H1 (cell line): ENCODE measurements at regions not wholly inside any gene's neighbourhood (a gene's known extent, or its start where the extent isn't known, plus 50 kb on each side); places are given as distances from the start of the nearest gene placed in this dataset.

ENCODE experiments used
- CTCF ChIA-PET: fragments of 300-600 bp; sonication (Branson Sonifier 250); formaldehyde crosslinking; loops from one replicate; lab custom pipeline; 2021; ENCODE audit not compliant: partially characterized antibody; lab: Charles Lee
- POLR2A ChIA-PET: fragments of 300-600 bp; sonication (Branson Sonifier 250); formaldehyde crosslinking; loops from one replicate; lab custom pipeline; 2021; ENCODE audit warnings: inconsistent platforms; ENCODE audit not compliant: partially characterized antibody; lab: Charles Lee
- DNase-seq, 2 experiments: peaks; one replicate each; pipeline versions ENCODE4 v3.0.0 to v3.0.0-alpha.2; 2010 to 2022; ENCODE audit warnings: low spot score in 2 of 2, low read depth in 1 of 2, mixed read lengths in 1 of 2
- FAIRE-seq: peaks from 2 replicates; lab custom pipeline; 2011; peaks lifted over from hg19 to GRCh38; lab: Jason Lieb, UNC
- H2AFZ ChIP-seq: 2 replicates; pipeline ENCODE4 v1.8.1; 2012; ENCODE audit warnings: low read length, inconsistent platforms
- H2AK5ac ChIP-seq: 2 replicates; pipeline ENCODE4 v1.6.1; 2013; ENCODE audit warnings: low read depth, low read length
- H2BK120ac ChIP-seq: replicated peaks from 2 replicates; pipeline ENCODE3; 2013; ENCODE audit warnings: low read depth, low read length, inconsistent platforms
- H2BK12ac ChIP-seq: 2 replicates; pipeline ENCODE4 v1.6.1; 2013; ENCODE audit warnings: low read depth, low read length
- H2BK15ac ChIP-seq: 2 replicates; pipeline ENCODE4 v1.6.1; 2013; ENCODE audit warnings: low read length
- H2BK20ac ChIP-seq: 2 replicates; pipeline ENCODE4 v1.6.1; 2013; ENCODE audit warnings: low read length
- H2BK5ac ChIP-seq: 2 replicates; pipeline ENCODE4 v1.6.1; 2013; ENCODE audit warnings: low read depth, low read length
- H3K14ac ChIP-seq: 2 replicates; pipeline ENCODE4 v1.6.1; 2013; ENCODE audit warnings: inconsistent platforms; ENCODE audit not compliant: insufficient read length
- H3K18ac ChIP-seq: 2 replicates; pipeline ENCODE4 v1.6.1; 2013; ENCODE audit warnings: low read length; ENCODE audit errors: extremely low read depth
- H3K23ac ChIP-seq: 2 replicates; pipeline ENCODE4 v1.6.1; 2013; ENCODE audit warnings: inconsistent platforms; ENCODE audit not compliant: insufficient read length
- H3K23me2 ChIP-seq: 2 replicates; pipeline ENCODE4 v1.6.1; 2013; ENCODE audit warnings: low read depth, low read length
- H3K27ac ChIP-seq: 2 replicates; pipeline ENCODE4 v1.6.1; 2011; ENCODE audit warnings: low read depth, low read length, inconsistent platforms
- H3K27me3 ChIP-seq, 4 experiments: replicated peaks in 1 of 4; 1 replicate in 1 of 4; 2 replicates in 3 of 4; pipeline versions ENCODE4 v1.6.1 to v1.8.1; 2011 to 2013; ENCODE audit warnings: low read length in 3 of 4, mild to moderate bottlenecking in 3 of 4, inconsistent platforms in 2 of 4, mixed read lengths in 2 of 4, moderate library complexity in 1 of 4; ENCODE audit not compliant: control insufficient read depth in 3 of 4, insufficient read depth in 3 of 4; ENCODE audit errors: extremely low read depth in 1 of 4
- H3K36me3 ChIP-seq, 4 experiments: 2 replicates each; pipeline versions ENCODE4 v1.6.1 to v1.8.1; 2011 to 2013; ENCODE audit warnings: mild to moderate bottlenecking in 4 of 4, low read length in 3 of 4, moderate library complexity in 2 of 4, control low read depth in 1 of 4, inconsistent platforms in 1 of 4; ENCODE audit not compliant: insufficient read depth in 4 of 4, control insufficient read depth in 2 of 4
- H3K4ac ChIP-seq: replicated peaks from 2 replicates; pipeline ENCODE3; 2013; ENCODE audit warnings: low read length, low read depth, mixed read lengths, inconsistent platforms; ENCODE audit not compliant: insufficient read length
- H3K4me1 ChIP-seq, 4 experiments: replicated peaks in 1 of 4; 1 replicate in 1 of 4; 2 replicates in 3 of 4; pipeline versions ENCODE4 v1.6.1 to v1.8.1; 2011 to 2013; ENCODE audit warnings: low read length in 3 of 4, inconsistent platforms in 2 of 4, mixed read lengths in 1 of 4; ENCODE audit not compliant: insufficient read depth in 4 of 4, control insufficient read depth in 3 of 4
- H3K4me2 ChIP-seq, 2 experiments: 2 replicates each; pipeline versions ENCODE4 v1.6.1 to v1.8.1; 2011 to 2013; ENCODE audit warnings: low read depth in 2 of 2, low read length in 2 of 2, control low read depth in 1 of 2, inconsistent platforms in 1 of 2, mild to moderate bottlenecking in 1 of 2; ENCODE audit not compliant: insufficient read depth in 1 of 2
- H3K4me3 ChIP-seq, 4 experiments: fragments of 200-600, 300-600 bp in 1 of 4; sonication (generic), shearing (Covaris generic), sonication (Bioruptor Twin) in 1 of 4; 2 replicates each; pipeline versions ENCODE4 v1.5.1 to v1.8.1; 2011 to 2016; ENCODE audit warnings: low read length in 4 of 4, low read depth in 3 of 4, control low read depth in 2 of 4, inconsistent platforms in 2 of 4, mild to moderate bottlenecking in 2 of 4, mixed read lengths in 1 of 4, moderate library complexity in 1 of 4; ENCODE audit not compliant: insufficient read depth in 2 of 4; ENCODE audit errors: extremely low read depth in 1 of 4
- H3K56ac ChIP-seq: replicated peaks from 2 replicates; pipeline ENCODE3; 2013; ENCODE audit warnings: low read depth, mild to moderate bottlenecking, mixed read lengths, low read length, inconsistent platforms; ENCODE audit not compliant: insufficient read length
- H3K79me1 ChIP-seq: 2 replicates; pipeline ENCODE4 v1.6.1; 2013; ENCODE audit warnings: low read depth, low read length, control low read depth
- H3K79me2 ChIP-seq, 2 experiments: 2 replicates each; pipeline versions ENCODE4 v1.6.1 to v1.8.1; 2012 to 2013; ENCODE audit warnings: low read length in 2 of 2, mild to moderate bottlenecking in 2 of 2, inconsistent platforms in 1 of 2; ENCODE audit not compliant: insufficient read depth in 2 of 2, control insufficient read depth in 1 of 2
- H3K9ac ChIP-seq, 4 experiments: replicated peaks in 1 of 4; 1 replicate in 1 of 4; 2 replicates in 3 of 4; pipeline versions ENCODE4 v1.6.1 to v1.8.1; 2011 to 2013; ENCODE audit warnings: low read depth in 3 of 4, low read length in 3 of 4, control low read depth in 2 of 4, mild to moderate bottlenecking in 2 of 4, moderate library complexity in 2 of 4, inconsistent platforms in 1 of 4; ENCODE audit errors: extremely low read depth in 1 of 4
- H3K9me3 ChIP-seq, 2 experiments: 2 replicates each; pipeline versions ENCODE4 v1.6.1 to v1.8.1; 2012 to 2013; ENCODE audit warnings: mild to moderate bottlenecking in 2 of 2, moderate library complexity in 2 of 2, control low read depth in 1 of 2, inconsistent platforms in 1 of 2, low read depth in 1 of 2, low read length in 1 of 2, mixed read lengths in 1 of 2; ENCODE audit not compliant: insufficient read depth in 2 of 2
- H4K20me1 ChIP-seq, 2 experiments: replicated peaks in 1 of 2; 2 replicates each; pipeline versions ENCODE3 to v1.8.1; 2011 to 2013; ENCODE audit warnings: inconsistent platforms in 2 of 2, low read length in 2 of 2, mild to moderate bottlenecking in 1 of 2; ENCODE audit not compliant: insufficient read depth in 2 of 2, control insufficient read depth in 1 of 2
- H4K5ac ChIP-seq: 2 replicates; pipeline ENCODE4 v1.6.1; 2013; ENCODE audit warnings: low read length, low read depth, mixed read lengths, inconsistent platforms; ENCODE audit not compliant: insufficient read length
- H4K8ac ChIP-seq: 2 replicates; pipeline ENCODE4 v1.8.0; 2013; ENCODE audit warnings: mild to moderate bottlenecking, moderate library complexity, low read length, inconsistent platforms; ENCODE audit not compliant: insufficient read depth; ENCODE audit errors: extremely low read depth
- H4K91ac ChIP-seq: replicated peaks from 2 replicates; pipeline ENCODE3; 2013; ENCODE audit warnings: low read length, mixed read lengths, inconsistent platforms; ENCODE audit not compliant: insufficient read length
- E2F6 ChIP-seq: IDR thresholded peaks from 2 replicates; pipeline ENCODE4 v1.6.1; 2012; ENCODE audit warnings: inconsistent platforms
- EGR1 ChIP-seq: IDR thresholded peaks from 2 replicates; pipeline ENCODE4 v1.6.1; 2011; ENCODE audit warnings: low read depth, low read length, borderline replicate concordance
- NANOG ChIP-seq: IDR thresholded peaks from 2 replicates; pipeline ENCODE4 v1.6.1; 2011; ENCODE audit warnings: low read length, low read depth, mild to moderate bottlenecking, inconsistent platforms; ENCODE audit not compliant: insufficient read depth, poor library complexity, severe bottlenecking
- POLR2A ChIP-seq, 2 experiments: IDR thresholded peaks; 1 replicate in 1 of 2; 2 replicates in 1 of 2; pipeline ENCODE4 v1.6.1; 2011; ENCODE audit warnings: low read depth in 2 of 2, low read length in 2 of 2, mild to moderate bottlenecking in 2 of 2; ENCODE audit errors: control extremely low read depth in 1 of 2
- RAD21 ChIP-seq, 2 experiments: IDR thresholded peaks in 1 of 2; conservative IDR thresholded peaks in 1 of 2; 2 replicates each; pipeline ENCODE4 v1.6.1; 2011; ENCODE audit warnings: low read depth in 2 of 2, low read length in 2 of 2, improper control_type of control experiment in 1 of 2, inconsistent platforms in 1 of 2, mild to moderate bottlenecking in 1 of 2, moderate library complexity in 1 of 2
- RXRA ChIP-seq: IDR thresholded peaks from 2 replicates; pipeline ENCODE4 v1.6.1; 2011; ENCODE audit warnings: low read depth, mild to moderate bottlenecking, low read length, moderate library complexity; ENCODE audit not compliant: insufficient read depth
- SAP30 ChIP-seq: fragments of 300-600 bp; sonication (generic); IDR thresholded peaks from 2 replicates; pipeline ENCODE4 v1.7.1; 2012; ENCODE audit warnings: low read length, moderate library complexity, mild to moderate bottlenecking, inconsistent platforms; ENCODE audit not compliant: insufficient read depth, insufficient replicate concordance
- SP1 ChIP-seq: IDR thresholded peaks from 2 replicates; pipeline ENCODE4 v1.6.1; 2011; ENCODE audit warnings: low read depth, low read length

- H2BK15ac ChIP-seq = no peak overlapping the region
- H2BK20ac ChIP-seq = no peak overlapping the region
- H4K5ac ChIP-seq = no peak overlapping the region
- H3K23ac ChIP-seq = no peak overlapping the region
- H2BK120ac ChIP-seq = no peak overlapping the region
- POLR2A ChIA-PET = no interaction called here
- H2BK5ac ChIP-seq = no peak overlapping the region
- H3K4ac ChIP-seq = no peak overlapping the region
- CTCF ChIA-PET = no interaction called here
- no peak overlapping the region for H3K18ac ChIP-seq
- H3K4me1 ChIP-seq = no peaks in the 10 kb centered on the region
- no peak for DNase-seq
- H4K91ac ChIP-seq = no peak overlapping the region
- no peak overlapping the region for H2BK12ac ChIP-seq
- no peaks in the 10 kb centered on the region for H3K9me3 ChIP-seq
- no peak overlapping the region for H3K27ac ChIP-seq
- no peaks in the 10 kb centered on the region for H3K23me2 ChIP-seq
- no peak overlapping the region for H4K8ac ChIP-seq
- FAIRE-seq = no peak
- TF ChIP-seq RXRA (no peak), NANOG (no peak), SAP30 (no peak), E2F6 (no peak), SP1 (no peak), EGR1 (no peak), POLR2A (IDR thresholded peaks at IDR 0.05; ENCODE audit: control extremely low read depth in 1 of 2, low read depth in 2 of 2, low read length in 2 of 2) (no peak), RAD21 (IDR thresholded peaks at IDR 0.05 in 1 of 2, conservative IDR thresholded peaks at IDR 0.05 in 1 of 2; ENCODE audit: low read depth in 2 of 2, low read length in 2 of 2) (no peak)
- no peak overlapping the region for H3K4me2 ChIP-seq
- H3K9ac ChIP-seq = no peak overlapping the region
- no peak overlapping the region for H3K56ac ChIP-seq
- H2AK5ac ChIP-seq = no peak overlapping the region
- H3K79me1 ChIP-seq = no peaks in the 10 kb centered on the region
- no peaks in the 10 kb centered on the region for H3K79me2 ChIP-seq
- no peak overlapping the region for H2AFZ ChIP-seq
- no peak overlapping the region for H3K14ac ChIP-seq
- H3K27me3 ChIP-seq = no peaks in the 10 kb centered on the region; a peak in 1 of 7 replicates
- no peaks in the 10 kb centered on the region for H3K36me3 ChIP-seq
- H3K4me3 ChIP-seq = no peak overlapping the region
- H4K20me1 ChIP-seq = no peaks in the 10 kb centered on the region
Observed at GRCh38 chr2:88930659-88931058, 239.2 kb downstream of the RPIA start.
